Retinal pigment epithelial cell (primary cell): ENCODE measurements at regions not wholly inside any gene's neighbourhood (a gene's known extent, or its start where the extent isn't known, plus 50 kb on each side); places are given as distances from the start of the nearest gene placed in this dataset.

Source experiments
- DNase-seq: peaks from one replicate; pipeline ENCODE4 v3.0.0-alpha.2; 2010; ENCODE audit warnings: low read depth
- H3K4me3 ChIP-seq: 2 replicates; pipeline ENCODE4 v1.5.1; 2011; ENCODE audit warnings: mild to moderate bottlenecking, low read length, control low read depth, moderate library complexity
- CTCF ChIP-seq: conservative IDR thresholded peaks from 2 replicates; pipeline ENCODE4 v1.5.1; 2011; ENCODE audit warnings: low read depth, low read length, control low read depth, inconsistent platforms

GRCh38 chr5:56455417-56455816 lies 222.3 kb upstream of the ANKRD55 start:
- DNase-seq, result no peak
- TF ChIP-seq CTCF, result no peak
- H3K4me3 ChIP-seq, result no peak overlapping the region

GRCh38 chr5:56454219-56454862 lies 221.2 kb upstream of the ANKRD55 start:
- no peak for DNase-seq
- TF ChIP-seq CTCF, result no peak
- H3K4me3 ChIP-seq, result no peak overlapping the region

- TF ChIP-seq CTCF, result no peak
- H3K4me3 ChIP-seq, result no peak overlapping the region
- DNase-seq, result no peak
Observed at GRCh38 chr5:56451742-56452141, 218.6 kb upstream of the ANKRD55 start.

GRCh38 chr5:56450766-56451165 lies 217.6 kb upstream of the ANKRD55 start:
- no peak overlapping the region for H3K4me3 ChIP-seq
- no peak for TF ChIP-seq CTCF
- DNase-seq, result no peak

GRCh38 chr5:56449071-56449640 lies 216.0 kb upstream of the ANKRD55 start:
- no peak overlapping the region for H3K4me3 ChIP-seq
- TF ChIP-seq CTCF, result no peak
- no peak for DNase-seq

GRCh38 chr5:56447656-56448055 lies 214.5 kb upstream of the ANKRD55 start:
- no peak for DNase-seq
- no peak for TF ChIP-seq CTCF
- no peak overlapping the region for H3K4me3 ChIP-seq

GRCh38 chr5:56447232-56447631 lies 214.1 kb upstream of the ANKRD55 start:
- no peak overlapping the region for H3K4me3 ChIP-seq
- no peak for DNase-seq
- TF ChIP-seq CTCF, result no peak
